Kidney (tissue), 13 donors: ENCODE measurements at regions not wholly inside any gene's neighbourhood (a gene's known extent, or its start where the extent isn't known, plus 50 kb on each side); places are given as distances from the start of the nearest gene placed in this dataset.
"Not testable (repeated sequence)": the region's sequence is repeated elsewhere in the genome, so short reads cannot be mapped to it uniquely, and the experiment has no call there.

Experiments used
- DNase-seq, 5 donors: peaks; one replicate each; pipeline ENCODE4 v3.0.0-alpha.2; 2013 to 2020
- FAIRE-seq: peaks from 2 replicates; lab custom pipeline; 2012; peaks lifted over from hg19 to GRCh38; lab: Jason Lieb, UNC
- H3K27ac ChIP-seq, 2 donors: one replicate each; pipeline ENCODE4 v1.7.0; 2013; ENCODE audit warnings: low read depth in 2 of 2, low read length in 2 of 2, inconsistent platforms in 1 of 2
- H3K27me3 ChIP-seq: one replicate; pipeline ENCODE4 v1.7.1; 2013; ENCODE audit warnings: low read length, inconsistent platforms; ENCODE audit not compliant: control insufficient read depth, insufficient read depth
- H3K36me3 ChIP-seq, 3 donors: one replicate each; pipeline versions ENCODE4 v1.7.0 to v1.7.1; 2013; ENCODE audit warnings: low read length in 3 of 3, control low read depth in 1 of 3, inconsistent platforms in 1 of 3; ENCODE audit not compliant: insufficient read depth in 3 of 3, control insufficient read depth in 2 of 3
- H3K4me1 ChIP-seq, 3 donors: one replicate each; pipeline versions ENCODE4 v1.7.0 to v1.7.1; 2013; ENCODE audit warnings: low read length in 3 of 3, inconsistent platforms in 1 of 3, low read depth in 1 of 3; ENCODE audit not compliant: control insufficient read depth in 2 of 3, insufficient read depth in 2 of 3
- H3K4me3 ChIP-seq, 3 donors: one replicate each; pipeline versions ENCODE4 v1.7.0 to v1.8.1; 2013; ENCODE audit warnings: low read length in 3 of 3, control low read depth in 1 of 3, inconsistent platforms in 1 of 3
- H3K9ac ChIP-seq, 3 donors: one replicate each; pipeline versions ENCODE4 v1.7.0 to v1.7.1; 2013; ENCODE audit warnings: low read length in 3 of 3, control low read depth in 1 of 3, inconsistent platforms in 1 of 3
- H3K9me3 ChIP-seq, 3 donors: one replicate each; pipeline versions ENCODE4 v1.7.0 to v1.7.1; 2013; ENCODE audit warnings: low read length in 3 of 3, control low read depth in 1 of 3, inconsistent platforms in 1 of 3; ENCODE audit not compliant: control insufficient read depth in 2 of 3, insufficient read depth in 1 of 3
- CTCF ChIP-seq: IDR thresholded peaks from 3 replicates; pipeline ENCODE4 v1.5.1; 2012; ENCODE audit warnings: mild to moderate bottlenecking, moderate library complexity, borderline replicate concordance; ENCODE audit not compliant: insufficient read depth; ENCODE audit errors: extremely low read depth
- intact Hi-C: fragments of 100-400 bp; cut with DNase I; formaldehyde crosslinking; loops from one replicate; pipeline ENCODE4 v1.11.1; 2022
- donor health status: control.
- donor health status: control.
- donor health status: control.
- donor health status: control.
- donor health status: control.
- donor health status: DM: yes; HTN: yes; CAD: no.
- donor health status: Normal renal cell carcinoma (clear cell type).

GRCh38 chr3:194894538-194894937, 208.9 kb downstream of the FAM43A start:
- no peak overlapping the region for H3K9ac ChIP-seq
- FAIRE-seq = no peak
- no peak overlapping the region for H3K4me3 ChIP-seq
- no peaks in the 10 kb centered on the region for H3K4me1 ChIP-seq
- H3K27ac ChIP-seq = no peak overlapping the region
- DNase-seq = no peak
- H3K27me3 ChIP-seq = no peaks in the 10 kb centered on the region
- no peak for TF ChIP-seq CTCF
- intact Hi-C loops = no loop called here
- H3K36me3 ChIP-seq = no peaks in the 10 kb centered on the region
- peaks cover 0 to 5% (median 0%) of the 10 kb centered on the region in 3 donors for H3K9me3 ChIP-seq

DNA sequence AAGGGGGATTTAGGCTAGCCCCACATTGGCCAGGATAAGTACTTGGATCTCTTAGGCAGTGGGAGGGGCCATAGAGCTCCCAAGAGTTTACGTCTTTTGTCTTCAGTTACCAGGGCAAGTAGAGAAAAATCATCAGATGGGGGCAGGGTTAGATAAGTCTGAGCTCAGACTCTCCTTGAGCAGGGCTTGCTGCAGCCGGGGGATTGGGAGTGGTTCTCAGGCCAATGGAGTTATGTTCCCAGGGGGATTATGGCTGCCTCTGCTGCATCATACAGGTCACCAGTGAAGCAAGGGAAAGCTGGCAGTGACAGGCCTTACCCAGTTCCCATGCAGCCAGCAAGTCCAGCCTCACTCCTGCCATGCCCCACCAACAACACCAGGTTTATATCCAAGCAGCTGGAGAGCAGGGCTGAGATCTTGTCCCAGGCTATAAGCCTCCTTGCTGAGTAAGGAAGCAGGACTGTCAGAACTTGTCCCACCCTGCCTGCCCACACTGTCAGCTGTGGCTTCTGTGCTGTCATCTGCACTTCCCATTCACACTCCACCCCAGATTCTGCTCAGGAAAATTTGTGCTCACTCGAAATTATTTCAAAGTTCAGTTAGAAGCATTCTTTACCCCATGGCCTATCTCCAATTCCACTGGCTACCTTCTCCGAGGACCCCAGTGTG, 215.3 kb downstream of the FAM43A start:
- Histone ChIP-seq H3K9me3 (peaks cover 0 to 3% (median 0%) of the 10 kb centered on the region in 3 donors), H3K27ac (no peak overlapping the region), H3K4me3 (no peak overlapping the region), H3K4me1 (no peaks in the 10 kb centered on the region), H3K36me3 (no peaks in the 10 kb centered on the region), H3K27me3 (no peaks in the 10 kb centered on the region), H3K9ac (no peak overlapping the region)
- DNase-seq (no peak), FAIRE-seq (no peak)
- intact Hi-C loops = no loop called here
- TF ChIP-seq CTCF = no peak

DNA sequence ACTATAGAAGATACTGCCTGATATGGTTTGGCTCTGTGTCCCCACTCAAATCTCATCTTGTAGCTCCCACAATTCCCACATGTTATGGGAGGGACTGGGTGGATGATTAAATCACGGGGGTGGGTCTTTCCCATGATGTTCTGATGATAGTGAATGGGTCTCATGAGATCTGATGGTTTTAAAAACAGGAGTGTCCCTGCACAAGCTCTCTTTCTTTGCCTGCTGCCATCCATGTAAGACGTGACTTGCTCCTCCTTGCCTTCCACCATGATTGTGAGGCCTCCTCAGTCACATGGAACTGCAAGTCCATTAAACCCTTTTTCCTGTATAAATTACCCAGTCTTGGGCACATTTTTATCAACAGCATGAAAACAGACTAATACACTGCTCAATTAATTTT, 217.8 kb downstream of the FAM43A start:
- H3K9ac ChIP-seq, H3K27me3 ChIP-seq, H3K9me3 ChIP-seq, H3K27ac ChIP-seq, H3K4me1 ChIP-seq, DNase-seq, H3K36me3 ChIP-seq, FAIRE-seq, H3K4me3 ChIP-seq, intact Hi-C loops: not testable (repeated sequence)

DNA sequence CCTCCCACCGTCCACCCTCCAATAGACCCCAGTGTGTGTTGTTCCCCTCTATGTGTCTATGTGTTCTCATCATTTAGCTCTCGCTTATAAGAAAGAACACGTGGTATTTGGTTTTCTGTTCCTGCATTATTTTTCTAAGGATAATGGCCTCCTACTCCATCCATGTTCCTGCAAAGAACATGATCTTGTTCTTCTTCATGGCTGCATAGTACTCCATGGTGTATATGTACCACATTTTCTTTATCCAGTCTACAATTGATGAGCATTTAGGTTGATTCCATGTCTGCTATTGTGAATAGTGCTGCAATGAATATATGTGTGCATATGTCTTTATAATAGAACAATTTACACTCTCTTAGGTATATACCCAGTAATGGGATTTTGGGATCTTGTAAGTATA, 219.3 kb downstream of the FAM43A start:
- intact Hi-C loops, H3K4me1 ChIP-seq, DNase-seq, H3K9ac ChIP-seq, H3K9me3 ChIP-seq, FAIRE-seq, H3K27ac ChIP-seq, H3K36me3 ChIP-seq, H3K4me3 ChIP-seq, H3K27me3 ChIP-seq: not testable (repeated sequence)
